GM12873 (cell line): ENCODE measurements at regions not wholly inside any gene's neighbourhood (a gene's known extent, or its start where the extent isn't known, plus 50 kb on each side); places are given as distances from the start of the nearest gene placed in this dataset.

Experiments used
- CTCF ChIP-seq: IDR thresholded peaks from 2 replicates; pipeline ENCODE4 v1.5.1; 2012; ENCODE audit warnings: low read depth, mild to moderate bottlenecking, moderate library complexity, low read length, control low read depth; ENCODE audit not compliant: insufficient read depth; ENCODE audit errors: missing control alignments

GRCh38 chr10:31745612-31746376, 182.8 kb downstream of the ARHGAP12 start:
- no peak for TF ChIP-seq CTCF

GRCh38 chr10:31744025-31744424, 184.6 kb downstream of the ARHGAP12 start:
- no peak for TF ChIP-seq CTCF

GRCh38 chr10:31742255-31742654, 186.4 kb downstream of the ARHGAP12 start:
- TF ChIP-seq CTCF = no peak

- no peak for TF ChIP-seq CTCF
These were observed 187.2 kb downstream of the ARHGAP12 start for GRCh38 chr10:31741473-31741872.

- no peak for TF ChIP-seq CTCF
These were observed 188.9 kb downstream of the ARHGAP12 start for GRCh38 chr10:31739711-31740110.

GRCh38 chr10:31739146-31739545, 189.5 kb downstream of the ARHGAP12 start:
- TF ChIP-seq CTCF = no peak

- no peak for TF ChIP-seq CTCF
These were observed 196.9 kb downstream of the ARHGAP12 start for GRCh38 chr10:31731711-31732110.
